HepG2 (cell line): ENCODE measurements at regions not wholly inside any gene's neighbourhood (a gene's known extent, or its start where the extent isn't known, plus 50 kb on each side); places are given as distances from the start of the nearest gene placed in this dataset.

ENCODE experiments used
- CHD4 ChIP-seq: fragments of 200-600 bp; sonication (generic); IDR thresholded peaks from 2 replicates; pipeline ENCODE4 v1.7.0; 2017; ENCODE audit warnings: mild to moderate bottlenecking, low read length, borderline replicate concordance
- GLI4 ChIP-seq: sonication (generic); formaldehyde crosslinking; IDR thresholded peaks from 2 replicates; pipeline ENCODE4 v1.5.1; 2020; ENCODE audit warnings: missing genetic modification reagents, mild to moderate bottlenecking, moderate library complexity, borderline replicate concordance
- IKZF4 ChIP-seq: sonication (generic); formaldehyde crosslinking; IDR thresholded peaks from 2 replicates; pipeline ENCODE4 v1.5.1; 2020; ENCODE audit warnings: borderline replicate concordance, mild to moderate bottlenecking, low read depth, missing genetic modification reagents; ENCODE audit errors: not compliant biosample characterization
- KDM5B ChIP-seq: sonication (generic); formaldehyde crosslinking; IDR thresholded peaks from 2 replicates; pipeline ENCODE4 v1.4.0; 2020; ENCODE audit warnings: missing genetic modification reagents, mild to moderate bottlenecking, borderline replicate concordance
- KDM6A ChIP-seq: IDR thresholded peaks from 2 replicates; pipeline ENCODE4 v1.6.1; 2016; ENCODE audit warnings: low read depth
- NFIC ChIP-seq: IDR thresholded peaks from 2 replicates; pipeline ENCODE4 v1.6.1; 2012; ENCODE audit warnings: mild to moderate bottlenecking, low read length, inconsistent platforms
- PHB2 ChIP-seq: fragments of 450-650 bp; IDR thresholded peaks from 2 replicates; pipeline ENCODE4 v1.6.1; 2018; ENCODE audit not compliant: partially characterized antibody
- PHF21A ChIP-seq: sonication (generic); formaldehyde crosslinking; IDR thresholded peaks from 2 replicates; pipeline ENCODE4 v1.5.0; 2020; ENCODE audit warnings: mild to moderate bottlenecking, missing genetic modification reagents
- TGIF2 ChIP-seq: IDR thresholded peaks from 2 replicates; pipeline ENCODE4 v1.6.1; 2016; ENCODE audit warnings: control low read depth, missing compliant biosample characterization
- TMF1 ChIP-seq: sonication (generic); formaldehyde crosslinking; IDR thresholded peaks from 2 replicates; pipeline ENCODE4 v1.8.1; 2022; ENCODE audit warnings: low read depth, missing genetic modification reagents
- ZBED4 ChIP-seq: sonication (generic); formaldehyde crosslinking; IDR thresholded peaks from 2 replicates; pipeline ENCODE4 v1.4.0; 2020; ENCODE audit warnings: missing genetic modification reagents, borderline replicate concordance
- ZFP36 ChIP-seq: fragments of 150-350 bp; IDR thresholded peaks from 2 replicates; pipeline ENCODE4 v1.6.1; 2018; ENCODE audit warnings: borderline replicate concordance, low read length, low read depth; ENCODE audit not compliant: partially characterized antibody
- ZNF496 ChIP-seq: sonication (generic); formaldehyde crosslinking; IDR thresholded peaks from 2 replicates; pipeline ENCODE4 v1.8.1; 2023; ENCODE audit warnings: mild to moderate bottlenecking, moderate library complexity, missing genetic modification reagents; ENCODE audit not compliant: insufficient replicate concordance
- ZNF670 ChIP-seq: sonication (generic); formaldehyde crosslinking; IDR thresholded peaks from 2 replicates; pipeline ENCODE4 v1.8.0; 2022; ENCODE audit warnings: mild to moderate bottlenecking, missing genetic modification reagents, borderline replicate concordance
- ZNF83 ChIP-seq: sonication (generic); formaldehyde crosslinking; IDR thresholded peaks from 2 replicates; pipeline ENCODE4 v1.4.0; 2020; ENCODE audit warnings: missing genetic modification reagents, mild to moderate bottlenecking, borderline replicate concordance
- TF ChIP-seq, protein P1 (sequence below): IDR thresholded peaks from 2 replicates; pipeline ENCODE4 v1.6.1; 2012; ENCODE audit warnings: low read depth, low read length, improper control_type of control experiment
- TF ChIP-seq, protein P2 (sequence below): sonication (generic); formaldehyde crosslinking; IDR thresholded peaks from 2 replicates; pipeline ENCODE4 v1.8.0; 2022; ENCODE audit warnings: mild to moderate bottlenecking, missing genetic modification reagents; ENCODE audit not compliant: insufficient replicate concordance
- TF ChIP-seq, protein P3 (sequence below): sonication (generic); formaldehyde crosslinking; conservative IDR thresholded peaks from 2 replicates; pipeline ENCODE4 v1.8.0; 2022; ENCODE audit warnings: mild to moderate bottlenecking, moderate library complexity, missing genetic modification reagents

DNA sequence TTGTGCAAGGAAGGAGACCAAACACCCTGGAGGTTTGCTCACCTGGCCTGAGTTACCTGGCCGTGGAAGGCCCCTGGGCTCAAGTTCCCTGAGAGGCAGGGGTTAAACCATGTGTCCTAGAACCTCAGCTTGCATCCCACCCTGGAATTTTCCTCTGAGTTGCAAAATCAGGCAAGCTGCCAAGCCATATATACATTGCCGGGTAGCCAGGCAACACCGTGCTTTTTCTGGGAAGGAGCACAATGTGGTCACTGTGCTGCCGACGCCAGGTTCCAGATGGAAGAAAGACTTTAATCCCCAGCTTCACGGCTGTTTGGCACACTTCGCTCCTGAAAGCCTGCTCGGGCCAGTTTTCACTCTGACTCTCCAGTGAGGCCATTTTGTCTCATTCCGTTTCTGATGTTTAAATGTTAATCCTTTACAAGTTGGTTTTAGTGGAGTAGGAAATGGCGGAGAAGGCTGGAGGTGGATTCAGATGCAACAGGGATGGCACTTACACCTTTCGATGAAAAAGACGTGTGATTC is 60.1 kb upstream of the PEG3 start (continued):
- TF ChIP-seq ZBED4 (CRISPR knock-in tag) (no peak), ZFP36 (no peak), KDM6A (peak; percentile 73), IKZF4 (CRISPR knock-in tag) (peak; percentile 89), ZNF83 (no peak), PHF21A (CRISPR knock-in tag) (peak; percentile 91), ZNF496 (CRISPR knock-in tag) (no peak), TGIF2 (CRISPR knock-in tag) (peak; percentile 50; the same call in 1 of the 2 replicates), TMF1 (peak; percentile 81), KDM5B (peak; percentile 83; the same call in 1 of the 2 replicates), ZNF670 (CRISPR knock-in tag) (peak; percentile 98), PHB2 (no peak), CHD4 (no peak; the same call in 1 of the 2 replicates), GLI4 (no peak), NFIC (peak; percentile 100)
- TF ChIP-seq, protein P1, sequence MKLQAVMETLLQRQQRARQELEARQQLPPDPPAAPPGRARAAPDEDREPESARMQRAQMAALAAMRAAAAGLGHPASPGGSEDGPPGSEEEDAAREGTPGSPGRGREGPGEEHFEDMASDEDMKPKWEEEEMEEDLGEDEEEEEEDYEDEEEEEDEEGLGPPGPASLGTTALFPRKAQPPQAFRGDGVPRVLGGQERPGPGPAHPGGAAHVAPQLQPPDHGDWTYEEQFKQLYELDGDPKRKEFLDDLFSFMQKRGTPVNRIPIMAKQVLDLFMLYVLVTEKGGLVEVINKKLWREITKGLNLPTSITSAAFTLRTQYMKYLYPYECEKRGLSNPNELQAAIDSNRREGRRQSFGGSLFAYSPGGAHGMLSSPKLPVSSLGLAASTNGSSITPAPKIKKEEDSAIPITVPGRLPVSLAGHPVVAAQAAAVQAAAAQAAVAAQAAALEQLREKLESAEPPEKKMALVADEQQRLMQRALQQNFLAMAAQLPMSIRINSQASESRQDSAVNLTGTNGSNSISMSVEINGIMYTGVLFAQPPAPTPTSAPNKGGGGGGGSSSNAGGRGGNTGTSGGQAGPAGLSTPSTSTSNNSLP, result peak; percentile 61
- TF ChIP-seq, protein P2, sequence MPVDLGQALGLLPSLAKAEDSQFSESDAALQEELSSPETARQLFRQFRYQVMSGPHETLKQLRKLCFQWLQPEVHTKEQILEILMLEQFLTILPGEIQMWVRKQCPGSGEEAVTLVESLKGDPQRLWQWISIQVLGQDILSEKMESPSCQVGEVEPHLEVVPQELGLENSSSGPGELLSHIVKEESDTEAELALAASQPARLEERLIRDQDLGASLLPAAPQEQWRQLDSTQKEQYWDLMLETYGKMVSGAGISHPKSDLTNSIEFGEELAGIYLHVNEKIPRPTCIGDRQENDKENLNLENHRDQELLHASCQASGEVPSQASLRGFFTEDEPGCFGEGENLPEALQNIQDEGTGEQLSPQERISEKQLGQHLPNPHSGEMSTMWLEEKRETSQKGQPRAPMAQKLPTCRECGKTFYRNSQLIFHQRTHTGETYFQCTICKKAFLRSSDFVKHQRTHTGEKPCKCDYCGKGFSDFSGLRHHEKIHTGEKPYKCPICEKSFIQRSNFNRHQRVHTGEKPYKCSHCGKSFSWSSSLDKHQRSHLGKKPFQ (CRISPR knock-in tag), result peak; percentile 63
- TF ChIP-seq, protein P3, sequence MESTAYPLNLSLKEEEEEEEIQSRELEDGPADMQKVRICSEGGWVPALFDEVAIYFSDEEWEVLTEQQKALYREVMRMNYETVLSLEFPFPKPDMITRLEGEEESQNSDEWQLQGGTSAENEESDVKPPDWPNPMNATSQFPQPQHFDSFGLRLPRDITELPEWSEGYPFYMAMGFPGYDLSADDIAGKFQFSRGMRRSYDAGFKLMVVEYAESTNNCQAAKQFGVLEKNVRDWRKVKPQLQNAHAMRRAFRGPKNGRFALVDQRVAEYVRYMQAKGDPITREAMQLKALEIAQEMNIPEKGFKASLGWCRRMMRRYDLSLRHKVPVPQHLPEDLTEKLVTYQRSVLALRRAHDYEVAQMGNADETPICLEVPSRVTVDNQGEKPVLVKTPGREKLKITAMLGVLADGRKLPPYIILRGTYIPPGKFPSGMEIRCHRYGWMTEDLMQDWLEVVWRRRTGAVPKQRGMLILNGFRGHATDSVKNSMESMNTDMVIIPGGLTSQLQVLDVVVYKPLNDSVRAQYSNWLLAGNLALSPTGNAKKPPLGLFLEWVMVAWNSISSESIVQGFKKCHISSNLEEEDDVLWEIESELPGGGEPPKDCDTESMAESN (CRISPR knock-in tag), result peak; percentile 88
